GM19025 (cell line): ENCODE measurements at regions not wholly inside any gene's neighbourhood (a gene's known extent, or its start where the extent isn't known, plus 50 kb on each side); places are given as distances from the start of the nearest gene placed in this dataset.
"Not testable (repeated sequence)": the region's sequence is repeated elsewhere in the genome, so short reads cannot be mapped to it uniquely, and the experiment has no call there.

Experiments
- ATAC-seq: cut with Tn5 transposase; IDR thresholded peaks from one replicate; pipeline ENCODE4 v1.9.1; 2021; ENCODE audit warnings: mild to moderate bottlenecking, low read depth, moderate library complexity; ENCODE audit not compliant: unreplicated experiment

- ATAC-seq: not testable (repeated sequence)
Measured at GRCh38 chr2:237212356-237213279, 126.9 kb downstream of the COPS8 start.

- ATAC-seq: no peak
Measured at GRCh38 chr2:237213315-237214022, 127.8 kb downstream of the COPS8 start.

- ATAC-seq: no peak
Measured at GRCh38 chr2:237214030-237214675, 128.5 kb downstream of the COPS8 start.

GRCh38 chr2:237214963-237215362 lies 129.3 kb downstream of the COPS8 start:
- no peak for ATAC-seq

- ATAC-seq: no peak
Measured at GRCh38 chr2:237217995-237218616, 132.4 kb downstream of the COPS8 start.

- no peak for ATAC-seq
Measured at GRCh38 chr2:237218756-237219155, 133.1 kb downstream of the COPS8 start.

- no peak for ATAC-seq
Measured at GRCh38 chr2:237219826-237220225, 134.1 kb downstream of the COPS8 start.

GRCh38 chr2:237221443-237221842 lies 135.8 kb downstream of the COPS8 start:
- no peak for ATAC-seq

GRCh38 chr2:237222178-237222577 lies 136.5 kb downstream of the COPS8 start:
- no peak for ATAC-seq

- no peak for ATAC-seq
Measured at GRCh38 chr2:237222601-237223041, 136.9 kb downstream of the COPS8 start.

GRCh38 chr2:237223201-237223861 lies 137.6 kb downstream of the COPS8 start:
- no peak for ATAC-seq

GRCh38 chr2:237227190-237227589 lies 141.5 kb downstream of the COPS8 start:
- ATAC-seq: no peak

GRCh38 chr2:237227592-237228280 lies 142.0 kb downstream of the COPS8 start:
- no peak for ATAC-seq

GRCh38 chr2:237228281-237228625 lies 142.6 kb downstream of the COPS8 start:
- ATAC-seq: no peak

GRCh38 chr2:237229905-237230304 lies 144.2 kb downstream of the COPS8 start:
- ATAC-seq: no peak

- no peak for ATAC-seq
Measured at GRCh38 chr2:237230355-237230754, 144.7 kb downstream of the COPS8 start.

- ATAC-seq: no peak
Measured at GRCh38 chr2:237231593-237231992, 145.9 kb downstream of the COPS8 start.

- no peak for ATAC-seq
Measured at GRCh38 chr2:237232166-237232565, 146.5 kb downstream of the COPS8 start.

- no peak for ATAC-seq
Measured at GRCh38 chr2:237234268-237234667, 148.6 kb downstream of the COPS8 start.
